ENCODE measurements at regions not wholly inside any gene's neighbourhood (a gene's known extent, or its start where the extent isn't known, plus 50 kb on each side); places are given as distances from the start of the nearest gene placed in this dataset.

GRCh38 chr2:103977668-103978067 lies 876.2 kb upstream of the POU3F3 start:
- no peak for TF ChIP-seq EZH2 (IDR thresholded peaks at IDR 0.05; ENCODE audit: insufficient read depth, poor library complexity, severe bottlenecking)
- no peak for TF ChIP-seq EZH2phosphoT487 (IDR thresholded peaks at IDR 0.05; ENCODE audit: insufficient read depth, low read depth)

Data from GM23248 (cell line).